Tibial nerve (tissue), 3 donors: ENCODE measurements at regions not wholly inside any gene's neighbourhood (a gene's known extent, or its start where the extent isn't known, plus 50 kb on each side); places are given as distances from the start of the nearest gene placed in this dataset.

Experiments
- CTCF ChIP-seq, 5 experiments: fragments of 200-600 bp in 3 of 5; fragments of 450-650 bp in 2 of 5; sonication (generic) in 3 of 5; IDR thresholded peaks; one replicate each; pipeline ENCODE4 v1.5.1; 2016 to 2019; ENCODE audit warnings: antibody characterized with exemption in 5 of 5, mild to moderate bottlenecking in 3 of 5, moderate library complexity in 2 of 5
- POLR2A ChIP-seq, 2 donors: fragments of 450-650 bp; IDR thresholded peaks; one replicate each; pipeline ENCODE4 v1.6.1; 2017; ENCODE audit warnings: antibody characterized with exemption in 2 of 2, mild to moderate bottlenecking in 2 of 2, moderate library complexity in 2 of 2

- TF ChIP-seq CTCF (IDR thresholded peaks at IDR 0.05) (no peak), POLR2A (IDR thresholded peaks at IDR 0.05) (no peak)
Measured at GRCh38 chr9:15058236-15058635, 148.0 kb upstream of the FREM1 start.
